ENCODE measurements at regions not wholly inside any gene's neighbourhood (a gene's known extent, or its start where the extent isn't known, plus 50 kb on each side); places are given as distances from the start of the nearest gene placed in this dataset.

DNA sequence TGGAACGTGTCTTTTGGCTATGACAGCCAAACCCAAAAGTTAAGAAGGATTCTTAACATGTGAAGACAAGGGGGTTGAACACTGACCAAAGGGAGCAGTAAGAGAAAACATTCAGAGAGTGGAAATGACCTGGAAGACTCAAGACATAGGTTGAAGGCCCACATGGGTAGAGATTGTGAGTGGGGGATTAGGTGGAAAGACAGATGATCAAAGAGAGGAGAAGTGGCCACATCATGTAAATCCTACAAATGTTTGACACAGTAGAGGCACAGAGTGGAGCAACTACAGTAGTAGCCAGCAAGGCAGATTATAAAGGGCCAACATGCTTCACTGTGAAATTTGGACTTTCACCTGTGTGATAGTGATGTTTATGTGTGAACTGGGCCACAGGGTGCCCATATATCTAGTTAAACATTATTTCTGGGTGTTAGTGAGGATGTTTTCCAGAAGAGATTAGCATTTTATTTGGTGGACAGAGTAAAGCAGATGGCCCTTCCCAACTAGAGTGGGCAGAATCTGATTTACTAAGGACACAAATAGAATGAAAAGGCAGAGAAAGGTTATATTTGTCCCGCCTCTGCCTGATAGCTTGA, 559.3 kb downstream of the RAB28 start:
- TF ChIP-seq POLR2A (IDR thresholded peaks at IDR 0.05) (no peak), POLR2AphosphoS5 (IDR thresholded peaks at IDR 0.05) (no peak)
- TF ChIP-seq, protein P1, sequence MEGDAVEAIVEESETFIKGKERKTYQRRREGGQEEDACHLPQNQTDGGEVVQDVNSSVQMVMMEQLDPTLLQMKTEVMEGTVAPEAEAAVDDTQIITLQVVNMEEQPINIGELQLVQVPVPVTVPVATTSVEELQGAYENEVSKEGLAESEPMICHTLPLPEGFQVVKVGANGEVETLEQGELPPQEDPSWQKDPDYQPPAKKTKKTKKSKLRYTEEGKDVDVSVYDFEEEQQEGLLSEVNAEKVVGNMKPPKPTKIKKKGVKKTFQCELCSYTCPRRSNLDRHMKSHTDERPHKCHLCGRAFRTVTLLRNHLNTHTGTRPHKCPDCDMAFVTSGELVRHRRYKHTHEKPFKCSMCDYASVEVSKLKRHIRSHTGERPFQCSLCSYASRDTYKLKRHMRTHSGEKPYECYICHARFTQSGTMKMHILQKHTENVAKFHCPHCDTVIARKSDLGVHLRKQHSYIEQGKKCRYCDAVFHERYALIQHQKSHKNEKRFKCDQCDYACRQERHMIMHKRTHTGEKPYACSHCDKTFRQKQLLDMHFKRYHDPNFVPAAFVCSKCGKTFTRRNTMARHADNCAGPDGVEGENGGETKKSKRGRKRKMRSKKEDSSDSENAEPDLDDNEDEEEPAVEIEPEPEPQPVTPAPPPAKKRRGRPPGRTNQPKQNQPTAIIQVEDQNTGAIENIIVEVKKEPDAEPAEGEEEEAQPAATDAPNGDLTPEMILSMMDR (IDR thresholded peaks at IDR 0.05) = no peak
